Duodenal mucosa (tissue), 2 donors: ENCODE measurements at regions not wholly inside any gene's neighbourhood (a gene's known extent, or its start where the extent isn't known, plus 50 kb on each side); places are given as distances from the start of the nearest gene placed in this dataset.

Experiments used
- H3K27ac ChIP-seq: one replicate; pipeline ENCODE4 v1.7.0; 2013; ENCODE audit warnings: low read depth, low read length
- H3K27me3 ChIP-seq, 2 donors: one replicate each; pipeline ENCODE4 v1.7.0; 2013; ENCODE audit warnings: low read length in 2 of 2, control low read depth in 1 of 2; ENCODE audit not compliant: insufficient read depth in 2 of 2, control insufficient read depth in 1 of 2
- H3K36me3 ChIP-seq, 2 donors: one replicate each; pipeline ENCODE4 v1.7.0; 2013; ENCODE audit warnings: low read length in 2 of 2, control low read depth in 1 of 2; ENCODE audit not compliant: insufficient read depth in 2 of 2, control insufficient read depth in 1 of 2
- H3K4me1 ChIP-seq, 2 donors: one replicate each; pipeline ENCODE4 v1.7.0; 2013; ENCODE audit warnings: low read length in 2 of 2, control low read depth in 1 of 2; ENCODE audit not compliant: insufficient read depth in 2 of 2, control insufficient read depth in 1 of 2
- H3K4me3 ChIP-seq, 2 donors: one replicate each; pipeline ENCODE4 v1.7.0; 2013; ENCODE audit warnings: low read length in 2 of 2, low read depth in 1 of 2
- H3K9ac ChIP-seq, 2 donors: one replicate each; pipeline ENCODE4 v1.7.0; 2013; ENCODE audit warnings: low read length in 2 of 2, low read depth in 1 of 2
- H3K9me3 ChIP-seq, 2 donors: one replicate each; pipeline ENCODE4 v1.7.0; 2013; ENCODE audit warnings: low read length in 2 of 2, control low read depth in 1 of 2; ENCODE audit not compliant: control insufficient read depth in 1 of 2

DNA sequence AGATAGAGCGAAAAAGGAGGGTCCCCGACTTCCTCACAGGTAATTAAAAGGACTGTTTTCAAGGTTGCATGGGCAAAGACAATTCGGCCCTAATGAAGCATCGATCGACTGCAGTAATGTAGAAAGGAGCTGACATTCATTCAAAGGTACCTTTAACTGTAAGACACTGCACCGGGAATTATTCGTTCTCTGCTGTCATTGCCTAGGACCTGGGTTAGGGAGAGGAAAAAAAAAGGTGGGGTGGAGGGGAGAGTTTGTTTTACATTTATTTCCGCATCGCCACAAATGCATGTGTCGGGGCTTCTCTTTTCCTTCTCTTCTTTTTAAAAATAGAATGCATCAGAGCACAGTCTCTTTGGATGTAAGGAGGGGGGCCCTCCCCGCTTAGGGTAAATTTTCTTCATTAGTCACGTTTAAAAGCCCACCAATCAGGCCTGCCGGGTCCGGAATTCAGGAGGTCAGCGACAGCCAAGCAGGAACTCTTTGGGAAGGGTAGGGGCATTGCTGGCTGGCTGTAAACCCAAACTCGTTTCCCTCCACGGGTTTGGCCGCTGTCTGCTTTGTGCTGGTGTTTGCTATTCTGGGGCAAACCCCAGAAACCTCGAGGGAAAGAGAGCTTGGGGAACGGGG lies 496.2 kb upstream of the ZFHX3 start:
- H3K9ac ChIP-seq, result no peak overlapping the region
- peaks cover 26 to 44% of the 10 kb centered on the region in 2 donors for H3K27me3 ChIP-seq
- no peaks in the 10 kb centered on the region for H3K36me3 ChIP-seq

DNA sequence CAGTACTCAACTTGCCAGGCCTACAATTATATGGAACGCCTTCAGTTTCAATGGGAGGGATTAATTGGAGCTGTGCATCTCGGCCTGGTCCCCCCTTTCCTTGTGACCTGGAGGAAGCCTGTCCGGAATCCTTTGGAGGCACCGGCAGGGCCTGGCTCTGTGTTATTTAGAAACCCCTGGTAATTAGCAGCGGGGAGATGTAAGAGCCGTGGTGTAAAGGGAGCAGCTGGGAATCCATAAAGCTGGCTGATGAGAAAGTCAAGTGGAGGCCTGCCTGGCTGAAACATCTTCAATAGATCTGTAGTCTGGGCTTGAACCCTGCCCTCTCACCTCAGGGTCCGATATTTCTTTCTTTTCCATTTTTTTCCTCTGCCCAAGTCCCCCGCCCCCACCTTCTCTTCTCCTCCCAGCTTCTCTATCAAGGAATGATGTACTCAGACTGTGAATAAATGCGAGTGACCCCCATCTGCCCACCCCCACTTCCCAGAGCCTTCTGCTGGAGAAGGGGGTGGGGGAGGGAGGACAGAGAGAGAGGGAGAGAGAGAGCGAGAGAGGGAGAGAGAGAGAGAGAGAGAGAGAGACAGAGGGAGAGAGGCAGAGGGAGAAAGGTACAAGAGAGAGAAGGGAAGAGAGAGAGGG lies 495.5 kb upstream of the ZFHX3 start:
- no peak overlapping the region for H3K4me3 ChIP-seq
- no peak overlapping the region for H3K27ac ChIP-seq
- no peaks in the 10 kb centered on the region for H3K9me3 ChIP-seq
- no peak overlapping the region for H3K9ac ChIP-seq
- no peaks in the 10 kb centered on the region for H3K4me1 ChIP-seq
- peaks cover 26 to 44% of the 10 kb centered on the region in 2 donors for H3K27me3 ChIP-seq
- no peaks in the 10 kb centered on the region for H3K36me3 ChIP-seq

More for the DNA sequence above, 496.2 kb upstream of the ZFHX3 start:
- Histone ChIP-seq H3K27ac (no peak overlapping the region), H3K4me3 (no peak overlapping the region), H3K9me3 (no peaks in the 10 kb centered on the region), H3K4me1 (no peaks in the 10 kb centered on the region)

DNA sequence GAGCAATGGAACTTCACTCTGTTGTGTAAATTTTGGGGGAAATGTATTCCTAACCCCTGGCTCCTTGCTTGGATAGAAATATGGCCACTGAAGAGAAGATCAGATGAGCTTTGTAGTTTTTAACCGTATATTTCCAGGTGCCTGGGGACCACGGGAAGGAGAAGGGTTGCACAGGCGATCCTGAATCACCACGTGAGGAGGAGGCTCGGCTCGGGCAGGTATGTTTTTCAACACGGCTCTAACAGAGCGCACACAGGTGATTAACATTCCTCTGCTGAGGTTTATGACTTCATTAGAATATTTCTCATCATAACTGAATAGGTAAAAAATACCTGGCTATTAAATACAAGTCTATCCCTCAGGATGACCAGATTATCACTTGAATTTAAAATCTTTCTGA lies 495.0 kb upstream of the ZFHX3 start:
- Histone ChIP-seq H3K27ac (no peak overlapping the region), H3K36me3 (no peaks in the 10 kb centered on the region), H3K9me3 (no peaks in the 10 kb centered on the region), H3K4me3 (no peak overlapping the region), H3K9ac (no peak overlapping the region), H3K27me3 (peaks cover 24 to 42% of the 10 kb centered on the region in 2 donors), H3K4me1 (no peaks in the 10 kb centered on the region)

DNA sequence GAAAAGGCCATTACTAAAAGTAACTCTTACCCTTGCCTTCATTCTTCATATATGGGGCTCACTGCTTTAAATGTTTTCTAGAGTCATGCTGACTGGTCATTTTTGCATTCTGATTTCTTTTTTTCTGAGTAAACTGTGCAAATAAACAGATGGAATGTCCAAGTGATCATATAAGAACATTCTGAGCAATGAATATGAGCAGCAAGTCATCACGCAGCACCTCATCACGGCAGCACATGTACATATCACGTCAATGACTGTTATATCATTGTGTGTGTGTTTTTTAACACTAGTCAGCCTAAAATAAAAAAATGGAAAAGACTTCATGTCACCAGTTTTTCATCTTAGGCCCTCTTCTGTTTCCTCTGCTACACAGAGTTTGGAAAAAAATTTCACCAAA lies 490.0 kb upstream of the ZFHX3 start:
- Histone ChIP-seq H3K27ac (no peak overlapping the region), H3K9me3 (no peaks in the 10 kb centered on the region), H3K9ac (no peak overlapping the region), H3K27me3 (peaks cover 0 to 4% of the 10 kb centered on the region in 2 donors), H3K4me1 (no peaks in the 10 kb centered on the region), H3K36me3 (no peaks in the 10 kb centered on the region), H3K4me3 (no peak overlapping the region)

DNA sequence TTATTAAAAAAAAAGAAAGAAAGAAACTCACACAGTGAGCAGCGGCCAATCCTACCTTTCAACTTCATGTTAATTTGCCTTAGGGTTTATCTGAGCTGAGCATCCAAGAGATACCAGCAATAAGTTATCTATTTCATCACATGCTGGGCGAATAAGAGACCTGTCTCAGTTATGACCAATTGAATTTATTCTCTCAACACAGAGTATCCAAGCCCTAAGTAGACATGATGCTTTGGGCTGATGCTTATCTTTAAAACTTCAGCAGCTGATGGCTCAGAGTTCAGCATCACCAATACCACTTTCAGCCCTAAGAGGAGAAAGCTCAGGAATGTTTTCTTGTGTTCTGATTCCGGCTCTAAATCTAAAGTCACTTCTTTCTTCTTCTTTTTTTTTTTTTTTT lies 489.0 kb upstream of the ZFHX3 start:
- Histone ChIP-seq H3K9me3 (no peaks in the 10 kb centered on the region), H3K4me1 (no peaks in the 10 kb centered on the region), H3K27ac (no peak overlapping the region), H3K9ac (no peak overlapping the region), H3K4me3 (no peak overlapping the region), H3K27me3 (no peaks in the 10 kb centered on the region), H3K36me3 (no peaks in the 10 kb centered on the region)

DNA sequence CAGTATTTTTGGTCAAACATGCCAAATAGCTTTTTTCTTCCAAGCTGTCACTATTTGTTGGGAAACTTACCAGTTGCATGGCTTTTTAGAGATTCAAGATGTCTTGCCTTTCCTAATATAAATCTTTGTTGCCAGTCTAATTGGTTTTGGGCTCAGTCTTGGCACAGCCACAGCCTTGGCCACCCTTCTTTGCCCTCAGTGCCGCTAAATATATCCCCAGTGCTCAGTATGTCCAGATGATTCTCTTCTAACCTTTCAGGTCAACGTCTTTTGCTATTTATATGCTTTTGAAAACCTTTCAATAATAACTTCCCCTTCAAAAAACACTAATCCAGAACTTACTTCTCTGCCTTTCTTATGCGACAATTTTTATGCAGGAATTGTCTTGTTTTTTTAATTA lies 483.1 kb upstream of the ZFHX3 start:
- Histone ChIP-seq H3K4me3 (no peak overlapping the region), H3K27ac (no peak overlapping the region), H3K27me3 (no peaks in the 10 kb centered on the region), H3K9me3 (no peaks in the 10 kb centered on the region), H3K4me1 (no peaks in the 10 kb centered on the region), H3K36me3 (no peaks in the 10 kb centered on the region), H3K9ac (no peak overlapping the region)

DNA sequence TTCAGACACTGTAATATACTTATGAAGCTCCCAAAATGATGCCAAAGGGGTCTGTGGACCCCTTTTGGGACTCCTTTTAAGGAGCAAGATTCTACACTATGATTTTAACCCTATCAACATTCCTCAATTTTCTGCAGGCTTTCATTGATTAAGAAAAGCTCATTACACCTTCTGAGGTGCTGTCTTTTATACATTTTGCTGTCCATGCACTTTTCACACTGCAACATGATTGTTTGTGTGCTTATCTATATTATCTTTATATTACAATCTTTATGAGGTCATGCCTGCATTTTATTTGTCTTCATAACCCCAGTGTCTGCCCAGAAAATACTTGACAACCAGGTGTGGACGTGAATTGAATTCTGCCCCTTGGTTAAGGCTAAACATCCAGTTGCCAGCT lies 482.6 kb upstream of the ZFHX3 start:
- Histone ChIP-seq H3K36me3 (no peaks in the 10 kb centered on the region), H3K4me3 (no peak overlapping the region), H3K27me3 (no peaks in the 10 kb centered on the region), H3K9ac (no peak overlapping the region), H3K27ac (no peak overlapping the region), H3K4me1 (no peaks in the 10 kb centered on the region), H3K9me3 (no peaks in the 10 kb centered on the region)

DNA sequence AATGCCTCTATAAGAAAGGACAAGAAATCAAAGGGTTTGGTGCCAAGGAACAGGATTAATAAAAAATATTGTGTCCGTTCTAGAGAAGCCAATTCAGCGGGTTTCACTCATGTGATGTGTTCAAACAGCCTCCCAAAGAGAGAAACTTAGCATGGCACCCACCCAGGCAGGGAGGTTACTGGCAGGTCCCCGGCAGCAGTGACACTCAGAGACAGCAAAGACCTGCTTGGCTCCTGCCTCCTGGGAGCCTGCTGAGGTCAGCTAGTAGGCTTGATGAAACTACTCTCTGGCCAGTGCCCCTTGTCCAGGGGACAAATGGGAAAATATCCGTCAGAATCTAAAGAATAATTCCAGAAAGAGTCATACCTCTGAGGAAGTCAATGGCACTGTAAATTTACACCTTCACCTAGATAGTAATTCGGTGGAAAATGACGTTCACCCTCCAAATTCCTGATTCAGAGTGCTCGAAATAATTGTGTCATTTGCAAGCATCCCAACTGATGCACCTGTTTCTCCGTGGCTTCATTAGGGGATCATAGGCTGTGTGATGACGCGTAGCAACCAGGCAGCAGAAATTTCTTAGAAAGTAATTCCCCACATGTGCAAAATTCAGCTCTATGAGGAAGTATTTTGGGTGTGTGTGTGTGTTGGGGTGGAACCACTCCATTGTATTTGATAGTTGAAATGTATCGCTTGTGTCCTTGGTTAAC lies 481.5 kb upstream of the ZFHX3 start:
- Histone ChIP-seq H3K9me3 (no peaks in the 10 kb centered on the region), H3K9ac (no peak overlapping the region), H3K27me3 (no peaks in the 10 kb centered on the region), H3K27ac (no peak overlapping the region), H3K4me3 (no peak overlapping the region), H3K36me3 (no peaks in the 10 kb centered on the region), H3K4me1 (no peaks in the 10 kb centered on the region)

DNA sequence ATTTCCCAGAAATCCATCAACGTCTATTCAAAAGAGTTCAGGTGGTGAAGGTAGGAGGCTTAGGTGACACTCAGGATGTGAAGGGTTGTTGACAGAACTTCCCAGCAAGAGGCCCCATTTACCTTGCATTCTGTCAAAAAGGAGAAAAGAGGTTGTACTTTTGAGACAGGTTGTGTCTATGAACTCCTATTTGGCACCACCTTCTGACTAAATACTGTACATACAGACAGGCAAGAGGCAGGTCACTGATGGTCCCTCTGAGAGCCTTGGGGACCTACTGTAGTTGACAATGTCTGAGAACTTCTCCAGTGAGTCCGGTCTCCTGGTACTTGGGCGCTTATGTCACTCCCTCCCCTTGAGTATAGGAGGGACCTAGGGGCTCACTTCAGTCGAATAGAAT lies 479.3 kb upstream of the ZFHX3 start:
- Histone ChIP-seq H3K36me3 (no peaks in the 10 kb centered on the region), H3K27ac (no peak overlapping the region), H3K4me3 (no peak overlapping the region)

DNA sequence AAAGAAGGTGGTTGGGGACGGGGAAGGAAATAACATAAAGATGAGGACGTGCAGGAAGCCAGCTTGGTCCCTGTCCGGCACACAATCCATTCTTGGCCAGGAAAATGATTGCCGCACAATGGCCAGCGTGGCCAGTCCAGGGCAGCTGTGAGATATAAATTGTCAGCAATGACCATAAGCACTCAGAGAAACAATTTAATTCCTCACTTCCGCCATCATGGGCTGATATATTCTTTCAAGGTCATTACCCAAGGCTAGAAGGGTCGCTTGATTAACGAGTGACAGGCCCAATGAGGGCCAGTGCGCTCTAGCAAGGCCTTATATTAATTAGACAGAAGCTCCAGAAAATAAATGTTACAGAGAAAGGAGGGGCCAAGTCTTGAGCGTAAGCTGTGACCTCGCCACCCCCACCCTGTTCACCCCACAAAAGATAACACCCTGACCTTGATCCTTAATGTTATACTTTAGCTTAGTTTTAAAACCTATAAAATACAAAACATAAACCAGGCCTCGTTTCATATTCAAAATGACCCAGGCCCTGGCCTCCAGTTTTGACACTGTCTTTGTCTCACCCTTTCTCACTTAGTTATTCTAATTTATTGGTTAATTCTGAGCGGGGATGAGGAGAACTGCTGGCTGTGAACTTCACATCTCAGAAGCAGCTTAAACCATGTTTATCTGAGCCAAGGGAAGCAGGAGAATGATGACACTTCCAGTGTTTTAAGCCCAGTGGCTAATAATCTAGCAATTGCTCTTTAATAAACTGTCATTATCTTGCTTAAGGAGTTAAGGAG lies 478.3 kb upstream of the ZFHX3 start:
- Histone ChIP-seq H3K9ac (no peak overlapping the region), H3K4me1 (no peaks in the 10 kb centered on the region), H3K27me3 (no peaks in the 10 kb centered on the region), H3K36me3 (no peaks in the 10 kb centered on the region), H3K27ac (no peak overlapping the region), H3K4me3 (no peak overlapping the region), H3K9me3 (no peaks in the 10 kb centered on the region)

More for the DNA sequence above, 479.3 kb upstream of the ZFHX3 start:
- no peaks in the 10 kb centered on the region for H3K9me3 ChIP-seq
- no peaks in the 10 kb centered on the region for H3K4me1 ChIP-seq
- no peaks in the 10 kb centered on the region for H3K27me3 ChIP-seq
- no peak overlapping the region for H3K9ac ChIP-seq
